SK-N-SH (cell line): ENCODE measurements at regions not wholly inside any gene's neighbourhood (a gene's known extent, or its start where the extent isn't known, plus 50 kb on each side); places are given as distances from the start of the nearest gene placed in this dataset.

ENCODE experiments used
- CTCF ChIP-seq: fragments of 200-600 bp; sonication (generic); IDR thresholded peaks from 2 replicates; pipeline ENCODE4 v1.6.1; 2017; ENCODE audit warnings: antibody characterized with exemption, mild to moderate bottlenecking, moderate library complexity
- NFIC ChIP-seq: IDR thresholded peaks from 2 replicates; pipeline ENCODE4 v1.4.0; 2012; ENCODE audit warnings: borderline replicate concordance
- RFX5 ChIP-seq: IDR thresholded peaks from 2 replicates; pipeline ENCODE4 v1.6.1; 2012; ENCODE audit warnings: mild to moderate bottlenecking, improper control_type of control experiment, low read length

GRCh38 chr11:110828086-110828485 lies 115.8 kb upstream of the ARHGAP20 start:
- TF ChIP-seq CTCF (no peak), NFIC (no peak), RFX5 (no peak)
